ENCODE measurements at regions not wholly inside any gene's neighbourhood (a gene's known extent, or its start where the extent isn't known, plus 50 kb on each side); places are given as distances from the start of the nearest gene placed in this dataset.

GRCh38 chr2:235398321-235398720 lies 95.5 kb upstream of the AGAP1 start:
- Histone ChIP-seq H3K4me3 (ENCODE audit: low read depth, low read length) (no peak overlapping the region), H3K36me3 (ENCODE audit: control insufficient read depth, insufficient read depth, low read length) (no peaks in the 10 kb centered on the region), H3K27me3 (ENCODE audit: control insufficient read depth, insufficient read depth, low read length) (no peaks in the 10 kb centered on the region)
- no peak for TF ChIP-seq CTCF (IDR thresholded peaks at IDR 0.05; ENCODE audit: insufficient read depth, low read length, poor library complexity, severe bottlenecking)
- DNase-seq (ENCODE audit: low read depth) = no peak

- Histone ChIP-seq H3K4me3 (ENCODE audit: low read depth, low read length) (no peak overlapping the region), H3K36me3 (ENCODE audit: control insufficient read depth, insufficient read depth, low read length) (no peaks in the 10 kb centered on the region), H3K27me3 (ENCODE audit: control insufficient read depth, insufficient read depth, low read length) (no peaks in the 10 kb centered on the region)
- TF ChIP-seq CTCF (IDR thresholded peaks at IDR 0.05; ENCODE audit: insufficient read depth, low read length, poor library complexity, severe bottlenecking) = no peak
- DNase-seq (ENCODE audit: low read depth) = no peak
Measured at GRCh38 chr2:235399895-235400294, 93.9 kb upstream of the AGAP1 start.

GRCh38 chr2:235402422-235402821 lies 91.4 kb upstream of the AGAP1 start:
- no peaks in the 10 kb centered on the region for H3K27me3 ChIP-seq (ENCODE audit: control insufficient read depth, insufficient read depth, low read length)
- no peak for TF ChIP-seq CTCF (IDR thresholded peaks at IDR 0.05; ENCODE audit: insufficient read depth, low read length, poor library complexity, severe bottlenecking)
- no peak for DNase-seq (ENCODE audit: low read depth)
- no peaks in the 10 kb centered on the region for H3K36me3 ChIP-seq (ENCODE audit: control insufficient read depth, insufficient read depth, low read length)
- no peak overlapping the region for H3K4me3 ChIP-seq (ENCODE audit: low read depth, low read length)

- Histone ChIP-seq H3K4me3 (ENCODE audit: low read depth, low read length) (no peak overlapping the region), H3K27me3 (ENCODE audit: control insufficient read depth, insufficient read depth, low read length) (no peaks in the 10 kb centered on the region), H3K36me3 (ENCODE audit: control insufficient read depth, insufficient read depth, low read length) (no peaks in the 10 kb centered on the region)
- no peak for DNase-seq (ENCODE audit: low read depth)
- TF ChIP-seq CTCF (IDR thresholded peaks at IDR 0.05; ENCODE audit: insufficient read depth, low read length, poor library complexity, severe bottlenecking) = no peak
Measured at GRCh38 chr2:235405612-235406361, 88.1 kb upstream of the AGAP1 start.

- H3K27me3 ChIP-seq (ENCODE audit: control insufficient read depth, insufficient read depth, low read length) = no peaks in the 10 kb centered on the region
- no peaks in the 10 kb centered on the region for H3K36me3 ChIP-seq (ENCODE audit: control insufficient read depth, insufficient read depth, low read length)
- TF ChIP-seq CTCF (IDR thresholded peaks at IDR 0.05; ENCODE audit: insufficient read depth, low read length, poor library complexity, severe bottlenecking) = no peak
- no peak overlapping the region for H3K4me3 ChIP-seq (ENCODE audit: low read depth, low read length)
- DNase-seq (ENCODE audit: low read depth) = no peak
Measured at GRCh38 chr2:235406430-235406829, 87.4 kb upstream of the AGAP1 start.

- Histone ChIP-seq H3K4me3 (ENCODE audit: low read depth, low read length) (no peak overlapping the region), H3K36me3 (ENCODE audit: control insufficient read depth, insufficient read depth, low read length) (no peaks in the 10 kb centered on the region), H3K27me3 (ENCODE audit: control insufficient read depth, insufficient read depth, low read length) (no peaks in the 10 kb centered on the region)
- no peak for TF ChIP-seq CTCF (IDR thresholded peaks at IDR 0.05; ENCODE audit: insufficient read depth, low read length, poor library complexity, severe bottlenecking)
- DNase-seq (ENCODE audit: low read depth) = no peak
Measured at GRCh38 chr2:235411905-235412485, 81.8 kb upstream of the AGAP1 start.

All from kidney epithelial cell (primary cell).